Fibroblast of lung (primary cell): ENCODE measurements at regions not wholly inside any gene's neighbourhood (a gene's known extent, or its start where the extent isn't known, plus 50 kb on each side); places are given as distances from the start of the nearest gene placed in this dataset.

ENCODE experiments used
- DNase-seq, 2 donors: peaks; one replicate each; pipeline versions ENCODE4 v3.0.0 to v3.0.0-alpha.2; 2010; ENCODE audit warnings: low read depth in 2 of 2
- H2AFZ ChIP-seq: 2 replicates; pipeline ENCODE4 v1.5.1; 2012; ENCODE audit warnings: low read length, control low read depth, inconsistent platforms
- H3K27ac ChIP-seq: 2 replicates; pipeline ENCODE4 v1.5.1; 2011; ENCODE audit warnings: low read length, control low read depth; ENCODE audit not compliant: insufficient read depth
- H3K27me3 ChIP-seq: 2 replicates; pipeline ENCODE4 v1.5.1; 2011; ENCODE audit warnings: mild to moderate bottlenecking, low read length; ENCODE audit not compliant: control insufficient read depth, insufficient read depth
- H3K36me3 ChIP-seq: 2 replicates; pipeline ENCODE4 v1.5.1; 2011; ENCODE audit warnings: low read length; ENCODE audit not compliant: control insufficient read depth, insufficient read depth
- H3K4me1 ChIP-seq: 2 replicates; pipeline ENCODE4 v1.5.1; 2011; ENCODE audit warnings: low read length; ENCODE audit not compliant: control insufficient read depth, insufficient read depth; ENCODE audit errors: extremely low read depth
- H3K4me2 ChIP-seq: 2 replicates; pipeline ENCODE4 v1.5.1; 2011; ENCODE audit warnings: low read length, control low read depth; ENCODE audit not compliant: insufficient read depth; ENCODE audit errors: extremely low read depth
- H3K4me3 ChIP-seq, 4 experiments: fragments of 200-600 bp in 1 of 4; sonication (generic) in 1 of 4; replicated peaks in 1 of 4; 2 replicates each; pipeline ENCODE4 v1.5.1; 2011 to 2016; ENCODE audit warnings: low read length in 4 of 4, low read depth in 3 of 4, mild to moderate bottlenecking in 3 of 4, control low read depth in 2 of 4, inconsistent platforms in 1 of 4, mixed read lengths in 1 of 4; ENCODE audit not compliant: insufficient read depth in 1 of 4; ENCODE audit errors: control extremely low read depth in 1 of 4
- H3K79me2 ChIP-seq: 2 replicates; pipeline ENCODE4 v1.5.1; 2012; ENCODE audit warnings: mild to moderate bottlenecking, low read length, inconsistent platforms; ENCODE audit not compliant: control insufficient read depth, insufficient read depth
- H3K9ac ChIP-seq: 2 replicates; pipeline ENCODE4 v1.5.1; 2011; ENCODE audit warnings: mild to moderate bottlenecking, low read length, control low read depth; ENCODE audit not compliant: insufficient read depth
- H3K9me3 ChIP-seq: 2 replicates; pipeline ENCODE4 v1.5.1; 2012; ENCODE audit warnings: low read depth, low read length; ENCODE audit not compliant: control insufficient read depth, insufficient read depth
- H4K20me1 ChIP-seq: 2 replicates; pipeline ENCODE4 v1.5.1; 2011; ENCODE audit warnings: low read length; ENCODE audit not compliant: control insufficient read depth, insufficient read depth; ENCODE audit errors: extremely low read depth
- CTCF ChIP-seq, 2 donors: IDR thresholded peaks in 1 of 2; conservative IDR thresholded peaks in 1 of 2; 1 replicate in 1 of 2; 2 replicates in 1 of 2; pipeline ENCODE4 v1.5.1; 2011 to 2012; ENCODE audit warnings: low read length in 2 of 2, control low read depth in 1 of 2, inconsistent platforms in 1 of 2, low read depth in 1 of 2, mild to moderate bottlenecking in 1 of 2
- EZH2 ChIP-seq: IDR thresholded peaks from 2 replicates; pipeline ENCODE4 v1.5.1; 2012; ENCODE audit warnings: low read length, control low read depth, mild to moderate bottlenecking; ENCODE audit errors: missing control alignments

- no peak for TF ChIP-seq CTCF (conservative IDR thresholded peaks at IDR 0.05 in 1 of 2, IDR thresholded peaks at IDR 0.05 in 1 of 2; ENCODE audit: low read depth in 1 of 2, low read length in 2 of 2)
- no peak for TF ChIP-seq EZH2
- Histone ChIP-seq H3K4me3 (no peak overlapping the region), H4K20me1 (no peaks in the 10 kb centered on the region), H3K27me3 (no peaks in the 10 kb centered on the region), H3K79me2 (no peaks in the 10 kb centered on the region), H3K9ac (no peak overlapping the region), H3K27ac (no peak overlapping the region), H3K4me1 (no peaks in the 10 kb centered on the region), H3K9me3 (no peaks in the 10 kb centered on the region), H3K36me3 (no peaks in the 10 kb centered on the region), H3K4me2 (no peak overlapping the region), H2AFZ (no peak overlapping the region)
- DNase-seq = peak; percentile 7 to 29
These were observed 1167.2 kb upstream of the PABPC4L start for GRCh38 chr4:135368831-135369230.

- Histone ChIP-seq H3K9me3 (no peaks in the 10 kb centered on the region), H4K20me1 (no peaks in the 10 kb centered on the region), H3K36me3 (no peaks in the 10 kb centered on the region), H3K9ac (no peak overlapping the region), H3K4me3 (no peak overlapping the region), H2AFZ (no peak overlapping the region), H3K27me3 (no peaks in the 10 kb centered on the region), H3K27ac (no peak overlapping the region), H3K4me1 (no peaks in the 10 kb centered on the region), H3K79me2 (no peaks in the 10 kb centered on the region), H3K4me2 (no peak overlapping the region)
- TF ChIP-seq CTCF (conservative IDR thresholded peaks at IDR 0.05 in 1 of 2, IDR thresholded peaks at IDR 0.05 in 1 of 2; ENCODE audit: low read depth in 1 of 2, low read length in 2 of 2) (no peak), EZH2 (no peak)
- DNase-seq = peak; percentile 44 to 68
These were observed 1163.5 kb upstream of the PABPC4L start for GRCh38 chr4:135365065-135365464.

DNA sequence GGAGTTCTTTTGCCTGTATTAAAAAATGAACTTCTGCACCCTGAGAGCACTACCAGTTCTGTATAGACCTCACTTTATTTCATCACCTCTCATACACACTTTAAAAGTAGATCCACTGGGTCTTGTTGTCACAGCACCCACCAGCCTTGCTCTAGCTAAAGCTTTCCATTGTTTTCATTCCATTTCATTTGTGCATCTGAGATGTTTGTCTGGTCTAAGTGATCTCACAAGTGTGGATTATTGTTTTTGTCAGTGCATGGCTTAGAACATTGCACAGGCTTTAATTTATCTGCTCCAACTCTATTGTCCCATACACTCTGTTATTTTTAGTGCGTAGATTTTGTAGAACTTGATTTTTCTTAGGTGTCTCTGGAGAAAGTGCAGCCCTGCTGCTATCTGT, 1157.5 kb upstream of the PABPC4L start:
- no peak for DNase-seq
- Histone ChIP-seq H4K20me1 (no peaks in the 10 kb centered on the region), H3K9me3 (no peaks in the 10 kb centered on the region), H3K9ac (no peak overlapping the region), H3K4me3 (no peak overlapping the region), H3K36me3 (no peaks in the 10 kb centered on the region), H3K79me2 (no peaks in the 10 kb centered on the region), H3K27ac (no peak overlapping the region), H3K27me3 (no peaks in the 10 kb centered on the region), H2AFZ (peak overlapping the region; percentile 49), H3K4me2 (no peak overlapping the region), H3K4me1 (no peaks in the 10 kb centered on the region)
- TF ChIP-seq CTCF (conservative IDR thresholded peaks at IDR 0.05 in 1 of 2, IDR thresholded peaks at IDR 0.05 in 1 of 2; ENCODE audit: low read depth in 1 of 2, low read length in 2 of 2) (no peak), EZH2 (no peak)
